GM12878 (cell line): ENCODE measurements at regions not wholly inside any gene's neighbourhood (a gene's known extent, or its start where the extent isn't known, plus 50 kb on each side); places are given as distances from the start of the nearest gene placed in this dataset.

Experiments used
- HCFC1 ChIP-seq: fragments of 150-350 bp; IDR thresholded peaks from 2 replicates; pipeline ENCODE4 v1.6.1; 2014; ENCODE audit warnings: low read length
- POLR2A ChIP-seq: IDR thresholded peaks from 2 replicates; pipeline ENCODE4 v1.6.1; 2011; ENCODE audit warnings: low read depth, mild to moderate bottlenecking, low read length
- POLR2AphosphoS2 ChIP-seq: IDR thresholded peaks from 2 replicates; pipeline ENCODE4 v1.6.1; 2011; ENCODE audit warnings: low read depth, mild to moderate bottlenecking, low read length, improper control_type of control experiment, moderate library complexity
- RBBP5 ChIP-seq: fragments of 200-600 bp; sonication (generic); conservative IDR thresholded peaks from 2 replicates; pipeline ENCODE4 v1.6.1; 2016
- RFX5 ChIP-seq: IDR thresholded peaks from 2 replicates; pipeline ENCODE4 v1.6.1; 2011; ENCODE audit warnings: low read depth, low read length, improper control_type of control experiment
- TAF1 ChIP-seq: IDR thresholded peaks from 2 replicates; pipeline ENCODE4 v1.6.1; 2011; ENCODE audit warnings: mild to moderate bottlenecking, low read depth, low read length, borderline replicate concordance
- TF ChIP-seq, protein P1 (sequence below): IDR thresholded peaks from 2 replicates; pipeline ENCODE4 v1.6.1; 2011; ENCODE audit warnings: low read depth, low read length, improper control_type of control experiment, borderline replicate concordance

DNA sequence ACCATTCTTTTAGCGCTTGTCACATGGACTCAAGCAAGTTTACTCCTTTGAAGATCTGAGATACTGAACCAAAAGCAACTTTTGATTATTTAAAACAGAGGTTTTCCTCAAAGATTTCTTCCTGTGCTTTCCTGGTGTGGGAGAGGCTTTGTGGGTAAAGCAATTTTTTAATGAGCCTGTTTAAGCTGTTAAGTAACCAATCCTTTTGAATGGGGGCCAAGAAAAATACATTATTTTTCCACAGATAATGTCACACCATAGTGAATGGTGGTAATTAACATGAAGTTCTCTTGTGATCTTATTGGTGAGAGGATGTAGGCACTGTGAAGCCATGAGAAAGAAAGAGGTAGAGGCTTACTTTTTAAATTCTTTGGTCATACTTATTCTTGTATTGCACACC is 55.8 kb upstream of the OBI1 start:
- TF ChIP-seq, protein P1, sequence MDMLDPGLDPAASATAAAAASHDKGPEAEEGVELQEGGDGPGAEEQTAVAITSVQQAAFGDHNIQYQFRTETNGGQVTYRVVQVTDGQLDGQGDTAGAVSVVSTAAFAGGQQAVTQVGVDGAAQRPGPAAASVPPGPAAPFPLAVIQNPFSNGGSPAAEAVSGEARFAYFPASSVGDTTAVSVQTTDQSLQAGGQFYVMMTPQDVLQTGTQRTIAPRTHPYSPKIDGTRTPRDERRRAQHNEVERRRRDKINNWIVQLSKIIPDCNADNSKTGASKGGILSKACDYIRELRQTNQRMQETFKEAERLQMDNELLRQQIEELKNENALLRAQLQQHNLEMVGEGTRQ: no peak
- TF ChIP-seq RFX5 (no peak), TAF1 (no peak), HCFC1 (no peak), POLR2AphosphoS2 (no peak), POLR2A (no peak), RBBP5 (no peak)
